Thyroid gland (tissue), 4 donors: ENCODE measurements at regions not wholly inside any gene's neighbourhood (a gene's known extent, or its start where the extent isn't known, plus 50 kb on each side); places are given as distances from the start of the nearest gene placed in this dataset.

Source experiments
- DNase-seq, 2 donors: peaks; one replicate each; pipeline ENCODE4 v3.0.0-alpha.2; 2019
- H3K27ac ChIP-seq, 3 donors: fragments of 200-600 bp; sonication (generic); 1 replicate in 2 of 3; 2 replicates in 1 of 3; pipeline ENCODE4 v1.5.1; 2016 to 2019; ENCODE audit warnings: mild to moderate bottlenecking in 1 of 3, moderate library complexity in 1 of 3
- H3K27me3 ChIP-seq: fragments of 200-600 bp; sonication (generic); one replicate; pipeline ENCODE4 v1.5.1; 2019
- H3K36me3 ChIP-seq, 2 donors: fragments of 200-600 bp; sonication (generic); one replicate each; pipeline ENCODE4 v1.5.1; 2016 to 2019
- H3K4me1 ChIP-seq, 2 donors: fragments of 200-600 bp; sonication (generic); one replicate each; pipeline ENCODE4 v1.5.1; 2017 to 2019
- H3K4me3 ChIP-seq, 3 donors: fragments of 200-600 bp; sonication (generic); replicated peaks in 1 of 3; 1 replicate in 2 of 3; 2 replicates in 1 of 3; pipeline ENCODE4 v1.5.1; 2016; ENCODE audit warnings: mild to moderate bottlenecking in 1 of 3
- H3K9me3 ChIP-seq: fragments of 200-600 bp; sonication (generic); one replicate; pipeline ENCODE4 v1.5.1; 2017
- CTCF ChIP-seq, 6 experiments: fragments of 200-600 bp in 3 of 6; fragments of 450-650 bp in 3 of 6; sonication (generic) in 3 of 6; IDR thresholded peaks; one replicate each; pipeline ENCODE4 v1.5.1; 2016 to 2019; ENCODE audit warnings: antibody characterized with exemption in 6 of 6, mild to moderate bottlenecking in 2 of 6, inconsistent platforms in 1 of 6, moderate library complexity in 1 of 6
- POLR2A ChIP-seq, 2 donors: fragments of 450-650 bp; IDR thresholded peaks; one replicate each; pipeline ENCODE4 v1.6.1; 2017; ENCODE audit warnings: antibody characterized with exemption in 2 of 2, mild to moderate bottlenecking in 2 of 2, moderate library complexity in 1 of 2
- WGBS, 2 donors: methylation state at CpG; one replicate each; pipeline ENCODE4 v1.1.5; 2017; 5-methylcytosine and 5-hydroxymethylcytosine counted together
- intact Hi-C: fragments of 100-400 bp; cut with DNase I; formaldehyde crosslinking; loops from one replicate; pipeline ENCODE4 v1.15.1; 2023

DNA sequence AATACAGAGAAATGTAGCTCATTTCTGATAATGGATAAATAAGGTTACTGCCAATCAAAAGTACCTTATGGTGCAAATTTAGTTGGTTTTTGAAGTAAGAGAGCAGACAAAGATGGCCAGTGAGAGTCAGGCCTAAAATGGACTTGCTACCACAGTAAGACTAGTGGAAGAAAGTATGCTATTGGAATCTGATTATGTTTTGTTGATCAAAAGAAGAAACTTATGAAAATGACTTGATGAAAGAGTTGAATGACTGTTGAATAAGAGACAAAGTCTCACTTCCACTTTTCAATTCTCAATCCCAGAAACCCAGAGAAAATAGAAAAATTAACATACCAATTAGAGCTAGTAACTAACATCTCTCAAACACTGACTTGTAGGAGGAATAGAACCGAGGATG is 737.8 kb upstream of the INTU start:
- intact Hi-C loops: no loop called here
- Histone ChIP-seq H3K4me1 (no peaks in the 10 kb centered on the region), H3K9me3 (no peaks in the 10 kb centered on the region), H3K4me3 (no peak overlapping the region), H3K27me3 (no peaks in the 10 kb centered on the region), H3K36me3 (no peaks in the 10 kb centered on the region), H3K27ac (no peak overlapping the region)
- TF ChIP-seq CTCF (IDR thresholded peaks at IDR 0.05): no peak
- no peak for TF ChIP-seq POLR2A (IDR thresholded peaks at IDR 0.05)
- no peak for DNase-seq
- 75 to 97% methylated on average over 1 of the region's 1 CpG for WGBS, 2 donors

- intact Hi-C loops: no loop called here
- no peak overlapping the region for H3K4me3 ChIP-seq
- no peaks in the 10 kb centered on the region for H3K4me1 ChIP-seq
- H3K9me3 ChIP-seq: no peaks in the 10 kb centered on the region
- DNase-seq: no peak
- H3K36me3 ChIP-seq: no peaks in the 10 kb centered on the region
- no peaks in the 10 kb centered on the region for H3K27me3 ChIP-seq
- TF ChIP-seq CTCF (IDR thresholded peaks at IDR 0.05): no peak
- no peak overlapping the region for H3K27ac ChIP-seq
- WGBS, 2 donors: 94 to 95% methylated on average over 2 of the region's 2 CpGs
Measured at GRCh38 chr4:126895988-126896570, 736.7 kb upstream of the INTU start.

- Histone ChIP-seq H3K4me1 (no peaks in the 10 kb centered on the region), H3K36me3 (no peaks in the 10 kb centered on the region), H3K27ac (no peak overlapping the region), H3K4me3 (no peak overlapping the region), H3K9me3 (no peaks in the 10 kb centered on the region), H3K27me3 (no peaks in the 10 kb centered on the region)
- 92 to 96% methylated on average over 2 to 3 of the region's 3 CpGs for WGBS, 2 donors
- DNase-seq: no peak
- TF ChIP-seq POLR2A (IDR thresholded peaks at IDR 0.05): no peak
- intact Hi-C loops: no loop called here
Measured at GRCh38 chr4:126897038-126897437, 735.7 kb upstream of the INTU start.

- no peak overlapping the region for H3K27ac ChIP-seq
- TF ChIP-seq POLR2A (IDR thresholded peaks at IDR 0.05): no peak
- no peak for TF ChIP-seq CTCF (IDR thresholded peaks at IDR 0.05)
- H3K9me3 ChIP-seq: no peaks in the 10 kb centered on the region
- H3K4me3 ChIP-seq: no peak overlapping the region
- intact Hi-C loops: no loop called here
- H3K36me3 ChIP-seq: no peaks in the 10 kb centered on the region
- DNase-seq: no peak
- WGBS, 2 donors: 95 to 100% methylated on average over 1 of the region's 1 CpG
- H3K4me1 ChIP-seq: no peaks in the 10 kb centered on the region
- H3K27me3 ChIP-seq: no peaks in the 10 kb centered on the region
Measured at GRCh38 chr4:126898815-126899214, 733.9 kb upstream of the INTU start.

GRCh38 chr4:126899331-126899801 is 733.4 kb upstream of the INTU start:
- peak; percentile 19 to 28 for DNase-seq
- intact Hi-C loops: no loop called here
- TF ChIP-seq POLR2A (IDR thresholded peaks at IDR 0.05): no peak
- no peak for TF ChIP-seq CTCF (IDR thresholded peaks at IDR 0.05)
- H3K36me3 ChIP-seq: no peaks in the 10 kb centered on the region
- 48% methylated on average over 2 of the region's 2 CpGs for WGBS, 2 donors
- H3K9me3 ChIP-seq: no peaks in the 10 kb centered on the region
- no peaks in the 10 kb centered on the region for H3K27me3 ChIP-seq
- no peaks in the 10 kb centered on the region for H3K4me1 ChIP-seq
- no peak overlapping the region for H3K27ac ChIP-seq
- no peak overlapping the region for H3K4me3 ChIP-seq

- H3K4me3 ChIP-seq: no peak overlapping the region
- intact Hi-C loops: no loop called here
- no peaks in the 10 kb centered on the region for H3K4me1 ChIP-seq
- H3K36me3 ChIP-seq: no peaks in the 10 kb centered on the region
- WGBS, 2 donors: 79 to 85% methylated on average over 3 of the region's 3 CpGs
- TF ChIP-seq POLR2A (IDR thresholded peaks at IDR 0.05) (no peak), CTCF (IDR thresholded peaks at IDR 0.05) (no peak)
- no peak overlapping the region for H3K27ac ChIP-seq
- H3K9me3 ChIP-seq: no peaks in the 10 kb centered on the region
- H3K27me3 ChIP-seq: no peaks in the 10 kb centered on the region
- DNase-seq: no peak
Measured at GRCh38 chr4:126906466-126906865, 726.3 kb upstream of the INTU start.
